ENCODE measurements at regions not wholly inside any gene's neighbourhood (a gene's known extent, or its start where the extent isn't known, plus 50 kb on each side); places are given as distances from the start of the nearest gene placed in this dataset.

GRCh38 chr4:107153956-107154355 lies 117.8 kb upstream of the DKK2 start:
- no peaks in the 10 kb centered on the region for H3K4me1 ChIP-seq
- H3K27ac ChIP-seq: no peak overlapping the region
- no peak overlapping the region for H3K4me3 ChIP-seq
- no peaks in the 10 kb centered on the region for H3K9me3 ChIP-seq
- H3K27me3 ChIP-seq (ENCODE audit: low read depth): no peaks in the 10 kb centered on the region
- no peaks in the 10 kb centered on the region for H3K36me3 ChIP-seq
- DNase-seq: no peak
- no peak for TF ChIP-seq CTCF (IDR thresholded peaks at IDR 0.05)
- no peak for ATAC-seq
- intact Hi-C loops (cut with DNase I): no loop called here

- ATAC-seq: peak in 1 of 2 donors; percentile 39
These were observed 117.1 kb upstream of the DKK2 start for GRCh38 chr4:107153228-107153627.

GRCh38 chr4:107151173-107151572 lies 115.1 kb upstream of the DKK2 start:
- ATAC-seq (no peak), DNase-seq (no peak)
- intact Hi-C loops (cut with DNase I): no loop called here
- Histone ChIP-seq H3K36me3 (no peaks in the 10 kb centered on the region), H3K9me3 (no peaks in the 10 kb centered on the region), H3K4me1 (no peaks in the 10 kb centered on the region), H3K27ac (no peak overlapping the region), H3K27me3 (ENCODE audit: low read depth) (no peaks in the 10 kb centered on the region), H3K4me3 (no peak overlapping the region)
- TF ChIP-seq CTCF (IDR thresholded peaks at IDR 0.05): no peak

More at GRCh38 chr4:107153228-107153627, 117.1 kb upstream of the DKK2 start:
- Histone ChIP-seq H3K36me3 (no peaks in the 10 kb centered on the region), H3K9me3 (no peaks in the 10 kb centered on the region), H3K27me3 (ENCODE audit: low read depth) (no peaks in the 10 kb centered on the region), H3K4me3 (no peak overlapping the region), H3K4me1 (no peaks in the 10 kb centered on the region), H3K27ac (no peak overlapping the region)
- TF ChIP-seq CTCF (IDR thresholded peaks at IDR 0.05): peak; percentile 27
- DNase-seq: peak; percentile 30
- intact Hi-C loops (cut with DNase I): no loop called here

- Histone ChIP-seq H3K9me3 (no peaks in the 10 kb centered on the region), H3K4me3 (no peak overlapping the region), H3K4me1 (no peaks in the 10 kb centered on the region), H3K36me3 (no peaks in the 10 kb centered on the region), H3K27me3 (ENCODE audit: low read depth) (no peaks in the 10 kb centered on the region), H3K27ac (no peak overlapping the region)
- ATAC-seq (no peak), DNase-seq (no peak)
- TF ChIP-seq CTCF (IDR thresholded peaks at IDR 0.05): no peak
- intact Hi-C loops (cut with DNase I): no loop called here
These were observed 112.8 kb upstream of the DKK2 start for GRCh38 chr4:107148904-107149303.

- Histone ChIP-seq H3K36me3 (no peaks in the 10 kb centered on the region), H3K4me3 (no peak overlapping the region), H3K27me3 (ENCODE audit: low read depth) (no peaks in the 10 kb centered on the region), H3K4me1 (no peaks in the 10 kb centered on the region), H3K9me3 (no peaks in the 10 kb centered on the region), H3K27ac (no peak overlapping the region)
- ATAC-seq (no peak), DNase-seq (no peak)
- intact Hi-C loops (cut with DNase I): no loop called here
- TF ChIP-seq CTCF (IDR thresholded peaks at IDR 0.05): no peak
These were observed 111.8 kb upstream of the DKK2 start for GRCh38 chr4:107147873-107148272.

GRCh38 chr4:107138433-107138832 lies 102.3 kb upstream of the DKK2 start:
- no peak for DNase-seq
- Histone ChIP-seq H3K4me3 (no peak overlapping the region), H3K27me3 (ENCODE audit: low read depth) (no peaks in the 10 kb centered on the region), H3K27ac (no peak overlapping the region), H3K36me3 (no peaks in the 10 kb centered on the region), H3K9me3 (no peaks in the 10 kb centered on the region), H3K4me1 (no peaks in the 10 kb centered on the region)
- no peak for TF ChIP-seq CTCF (IDR thresholded peaks at IDR 0.05)
- intact Hi-C loops (cut with DNase I): no loop called here
- ATAC-seq: no peak

All from lower lobe of right lung (tissue), 2 donors.